IMR-90 (cell line): ENCODE measurements at regions not wholly inside any gene's neighbourhood (a gene's known extent, or its start where the extent isn't known, plus 50 kb on each side); places are given as distances from the start of the nearest gene placed in this dataset.

Source experiments
- ATAC-seq: fragments of 200-7000 bp; cut with Tn5 transposase; 2 replicates; pipeline ENCODE4 v1.9.1; 2020; ENCODE audit warnings: low read depth, mild to moderate bottlenecking, moderate library complexity
- BruUV-seq: library from RNA; stranded (reverse); fragments of 400-500 nt; replicated peaks from 2 replicates; lab custom pipeline; 2021; lab: Mats Ljungman, UMichigan
- CTCF ChIA-PET: fragments of 300-600 bp; formaldehyde crosslinking; extraction: SDS; loops from one replicate; lab custom pipeline; 2021; ENCODE audit warnings: antibody characterized with exemption; lab: Yijun Ruan, JAX
- POLR2A ChIA-PET: fragments of 300-600 bp; sonication (Branson Sonifier 250); formaldehyde crosslinking; loops from one replicate; lab custom pipeline; 2022; ENCODE audit warnings: antibody characterized with exemption; ENCODE audit not compliant: unreplicated experiment; lab: Charles Lee
- DNase-seq: peaks from one replicate; pipeline ENCODE4 v3.0.0; 2013
- H2AFZ ChIP-seq: replicated peaks from 2 replicates; pipeline ENCODE3; 2013; ENCODE audit warnings: low read length, mild to moderate bottlenecking; ENCODE audit not compliant: poor library complexity
- H2AK5ac ChIP-seq: 2 replicates; pipeline ENCODE4 v1.6.1; 2013; ENCODE audit warnings: low read depth, low read length, inconsistent platforms
- H2AK9ac ChIP-seq: replicated peaks from 2 replicates; pipeline ENCODE3; 2013; ENCODE audit warnings: mild to moderate bottlenecking, low read depth, low read length, moderate library complexity; ENCODE audit not compliant: poor library complexity
- H2BK120ac ChIP-seq: 2 replicates; pipeline ENCODE4 v1.6.1; 2013; ENCODE audit warnings: low read depth, low read length, inconsistent platforms
- H2BK15ac ChIP-seq: 3 replicates; pipeline ENCODE4 v1.6.1; 2013; ENCODE audit warnings: low read depth, low read length, inconsistent platforms
- H2BK20ac ChIP-seq: 2 replicates; pipeline ENCODE4 v1.6.1; 2013; ENCODE audit warnings: low read depth, mild to moderate bottlenecking, inconsistent platforms, low read length, moderate library complexity
- H2BK5ac ChIP-seq: 2 replicates; pipeline ENCODE4 v1.6.1; 2013; ENCODE audit warnings: mild to moderate bottlenecking, low read depth, low read length, inconsistent platforms; ENCODE audit not compliant: poor library complexity, severe bottlenecking
- H3K14ac ChIP-seq: replicated peaks from 2 replicates; pipeline ENCODE4 v1.6.1; 2013; ENCODE audit warnings: low read depth, low read length, inconsistent platforms
- H3K18ac ChIP-seq: 2 replicates; pipeline ENCODE4 v1.6.1; 2013; ENCODE audit warnings: low read depth, low read length, control low read depth
- H3K23ac ChIP-seq: 2 replicates; pipeline ENCODE4 v1.6.1; 2013; ENCODE audit warnings: low read depth, low read length, inconsistent platforms
- H3K27ac ChIP-seq: 2 replicates; pipeline ENCODE4 v1.5.1; 2013; ENCODE audit warnings: mild to moderate bottlenecking, control low read depth, low read length; ENCODE audit not compliant: insufficient read depth
- H3K27me3 ChIP-seq: 2 replicates; pipeline ENCODE4 v1.6.1; 2013; ENCODE audit warnings: low read length; ENCODE audit not compliant: control insufficient read depth, insufficient read depth
- H3K36me3 ChIP-seq: 2 replicates; pipeline ENCODE4 v1.6.1; 2013; ENCODE audit warnings: low read length, mixed read lengths; ENCODE audit not compliant: control insufficient read depth, insufficient read depth
- H3K4ac ChIP-seq: 2 replicates; pipeline ENCODE4 v1.6.1; 2013; ENCODE audit warnings: low read depth, low read length, inconsistent platforms
- H3K4me1 ChIP-seq: 2 replicates; pipeline ENCODE4 v1.6.1; 2013; ENCODE audit warnings: low read length, mixed read lengths; ENCODE audit not compliant: control insufficient read depth, insufficient read depth
- H3K4me2 ChIP-seq: 2 replicates; pipeline ENCODE4 v1.6.1; 2013; ENCODE audit warnings: low read depth, mild to moderate bottlenecking, control low read depth, low read length, moderate library complexity
- H3K4me3 ChIP-seq: 2 replicates; pipeline ENCODE4 v1.5.1; 2013; ENCODE audit warnings: low read depth, mild to moderate bottlenecking, control low read depth, low read length, moderate library complexity; ENCODE audit not compliant: insufficient read depth
- H3K56ac ChIP-seq: 2 replicates; pipeline ENCODE4 v1.6.1; 2013; ENCODE audit warnings: low read length, inconsistent platforms; ENCODE audit not compliant: insufficient read depth; ENCODE audit errors: extremely low read depth
- H3K79me1 ChIP-seq, 2 experiments: 2 replicates each; pipeline ENCODE4 v1.6.1; 2013; ENCODE audit warnings: low read length in 2 of 2, inconsistent platforms in 1 of 2, low read depth in 1 of 2
- H3K9ac ChIP-seq: 2 replicates; pipeline ENCODE4 v1.6.1; 2013; ENCODE audit warnings: low read depth, low read length, control low read depth
- H3K9me1 ChIP-seq: 2 replicates; pipeline ENCODE4 v1.6.1; 2013; ENCODE audit warnings: low read length, inconsistent platforms; ENCODE audit not compliant: insufficient read depth
- H3K9me3 ChIP-seq: 2 replicates; pipeline ENCODE4 v1.6.1; 2013; ENCODE audit warnings: low read length; ENCODE audit not compliant: control insufficient read depth, insufficient read depth
- H4K20me1 ChIP-seq: 2 replicates; pipeline ENCODE4 v1.6.1; 2013; ENCODE audit warnings: low read length, inconsistent platforms; ENCODE audit not compliant: insufficient read depth
- H4K5ac ChIP-seq: 2 replicates; pipeline ENCODE4 v1.6.1; 2013; ENCODE audit warnings: mild to moderate bottlenecking, low read depth, low read length, control low read depth
- H4K8ac ChIP-seq, 2 experiments: 2 replicates each; pipeline ENCODE4 v1.6.1; 2013; ENCODE audit warnings: low read depth in 2 of 2, low read length in 2 of 2, control low read depth in 1 of 2, inconsistent platforms in 1 of 2
- H4K91ac ChIP-seq: 2 replicates; pipeline ENCODE4 v1.6.1; 2013; ENCODE audit warnings: low read depth, low read length, inconsistent platforms; ENCODE audit not compliant: insufficient read depth
- BHLHE40 ChIP-seq: fragments of 150-350 bp; IDR thresholded peaks from 2 replicates; pipeline ENCODE4 v1.6.1; 2016; ENCODE audit warnings: mild to moderate bottlenecking, low read depth, low read length
- CEBPB ChIP-seq: IDR thresholded peaks from 2 replicates; pipeline ENCODE4 v1.6.1; 2012; ENCODE audit warnings: low read depth, low read length, improper control_type of control experiment
- CHD1 ChIP-seq: IDR thresholded peaks from 2 replicates; pipeline ENCODE4 v1.6.1; 2012; ENCODE audit warnings: low read depth, low read length, improper control_type of control experiment
- FOS ChIP-seq: fragments of 150-350 bp; IDR thresholded peaks from 2 replicates; pipeline ENCODE4 v1.6.1; 2016; ENCODE audit warnings: low read depth, low read length
- MAFK ChIP-seq: IDR thresholded peaks from 2 replicates; pipeline ENCODE4 v1.6.1; 2012; ENCODE audit warnings: low read depth, low read length, improper control_type of control experiment
- MAZ ChIP-seq: IDR thresholded peaks from 2 replicates; pipeline ENCODE4 v1.6.1; 2012; ENCODE audit warnings: low read depth, mild to moderate bottlenecking, low read length, improper control_type of control experiment, moderate library complexity, borderline replicate concordance
- MXI1 ChIP-seq: IDR thresholded peaks from 2 replicates; pipeline ENCODE4 v1.6.1; 2012; ENCODE audit warnings: low read depth, mild to moderate bottlenecking, low read length, moderate library complexity, borderline replicate concordance
- NFE2L2 ChIP-seq: fragments of 150-350 bp; IDR thresholded peaks from 2 replicates; pipeline ENCODE4 v1.6.1; 2016; ENCODE audit warnings: low read depth, mild to moderate bottlenecking, low read length
- POLR2A ChIP-seq: IDR thresholded peaks from 2 replicates; pipeline ENCODE4 v1.6.1; 2012; ENCODE audit warnings: mild to moderate bottlenecking, low read depth, low read length
- RAD21 ChIP-seq: IDR thresholded peaks from 2 replicates; pipeline ENCODE4 v1.6.1; 2012; ENCODE audit warnings: low read length, improper control_type of control experiment
- RCOR1 ChIP-seq: IDR thresholded peaks from 2 replicates; pipeline ENCODE4 v1.6.1; 2012; ENCODE audit warnings: mild to moderate bottlenecking, low read length, improper control_type of control experiment; ENCODE audit not compliant: insufficient replicate concordance
- RFX5 ChIP-seq: IDR thresholded peaks from 2 replicates; pipeline ENCODE4 v1.8.0; 2012; ENCODE audit warnings: low read depth, mild to moderate bottlenecking, low read length, moderate library complexity
- SMC3 ChIP-seq: fragments of 150-350 bp; IDR thresholded peaks from 2 replicates; pipeline ENCODE4 v1.6.1; 2016; ENCODE audit warnings: low read depth, mild to moderate bottlenecking, antibody characterized with exemption, low read length, moderate library complexity
- WGBS, 2 experiments: methylation state at CpG; one replicate each; pipeline versions ENCODE4 v1.1.5 to v1.1.7; 2013; ENCODE audit warnings: missing lambda C conversion rate in 2 of 2; ENCODE audit not compliant: insufficient read length in 1 of 2; ENCODE audit errors: extremely low coverage in 2 of 2; 5-methylcytosine and 5-hydroxymethylcytosine counted together
- dilution Hi-C: fragments of 300-500 bp; cut with HindIII; formaldehyde crosslinking; loops from one replicate; pipeline ENCODE4 v1.14.3; 2018; ENCODE audit warnings: low sequenced_read_pairs; ENCODE audit not compliant: unreplicated experiment
- in situ Hi-C: fragments of 300-500 bp; cut with MboI; formaldehyde crosslinking; loops from 3 replicates; pipeline ENCODE4 v1.14.3; 2019; ENCODE audit warnings: low sequenced_read_pairs, inconsistent platforms, mixed read lengths
- intact Hi-C: fragments of 100-400 bp; cut with micrococcal nuclease; formaldehyde crosslinking; loops from 2 replicates; pipeline ENCODE4 v1.10.0; 2022
- TF ChIP-seq, protein P1 (sequence below): fragments of 150-350 bp; IDR thresholded peaks from 2 replicates; pipeline ENCODE4 v1.6.1; 2017; ENCODE audit warnings: mild to moderate bottlenecking, antibody characterized with exemption, low read length, low read depth
- TF ChIP-seq, protein P2 (sequence below): fragments of 150-350 bp; IDR thresholded peaks from 2 replicates; pipeline ENCODE4 v1.6.1; 2016; ENCODE audit warnings: low read depth, mild to moderate bottlenecking, low read length, moderate library complexity, borderline replicate concordance
- TF ChIP-seq, protein P3 (sequence below): conservative IDR thresholded peaks from 2 replicates; pipeline ENCODE4 v1.5.1; 2012; ENCODE audit warnings: mild to moderate bottlenecking, low read depth, low read length, improper control_type of control experiment

DNA sequence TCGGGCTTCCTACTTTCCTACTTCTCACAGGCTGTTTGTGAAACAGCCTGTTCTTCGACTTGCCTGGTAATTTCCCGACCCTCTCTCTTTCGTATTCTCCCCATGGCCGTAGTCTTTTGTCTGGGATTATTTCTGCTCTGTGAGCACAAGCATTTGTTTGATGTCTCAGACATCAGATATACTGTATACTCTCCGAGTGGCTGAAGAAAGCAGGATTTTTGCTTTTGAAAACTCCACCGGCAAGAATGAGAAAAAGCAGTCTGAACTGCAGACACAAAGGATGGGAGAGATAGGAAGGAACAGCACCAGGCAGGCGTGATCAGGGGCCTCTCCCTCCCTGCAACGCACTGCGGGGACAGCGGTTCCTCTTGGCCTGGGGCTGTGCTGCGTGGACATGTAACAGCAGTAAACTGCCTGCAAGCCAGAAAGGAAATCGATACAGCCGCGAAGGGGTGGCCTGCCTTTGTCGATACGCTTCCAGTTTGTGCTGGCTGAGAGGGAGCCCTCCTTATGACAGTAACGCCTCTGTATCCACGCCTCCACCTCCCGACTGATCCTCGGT, 313.9 kb upstream of the TLE4 start:
- DNase-seq = no peak
- Histone ChIP-seq H3K4me1 (no peaks in the 10 kb centered on the region), H3K4ac (no peak overlapping the region), H3K36me3 (no peaks in the 10 kb centered on the region), H3K27me3 (peaks cover 6% of the 10 kb centered on the region; the same call in 1 of the 2 replicates), H3K18ac (no peak overlapping the region), H2AK9ac (no peak overlapping the region), H3K23ac (no peak overlapping the region), H2BK15ac (no peak overlapping the region), H3K4me3 (no peak overlapping the region), H2BK5ac (no peak overlapping the region), H3K9ac (no peak overlapping the region), H4K5ac (no peak overlapping the region), H3K56ac (no peak overlapping the region), H2BK20ac (no peak overlapping the region), H3K27ac (no peak overlapping the region), H3K14ac (no peak overlapping the region), H3K9me3 (peaks cover 1% of the 10 kb centered on the region; the same call in 1 of the 2 replicates), H2AK5ac (no peak overlapping the region), H2AFZ (no peak overlapping the region), H4K91ac (no peak overlapping the region), H3K9me1 (no peaks in the 10 kb centered on the region), H4K20me1 (no peaks in the 10 kb centered on the region), H3K4me2 (no peak overlapping the region), H4K8ac (no peak overlapping the region), H2BK120ac (no peak overlapping the region), H3K79me1 (no peaks in the 10 kb centered on the region)
- ChIA-PET POLR2A (no interaction called here), CTCF (no interaction called here)
- in situ Hi-C loops = no loop called here
- no peak for ATAC-seq
- no peak for TF ChIP-seq NFE2L2
- no peak for TF ChIP-seq RAD21
- no peak for TF ChIP-seq SMC3
- no peak for TF ChIP-seq CHD1
- TF ChIP-seq RFX5 = no peak
- no peak for TF ChIP-seq MXI1
- TF ChIP-seq MAFK = no peak
- TF ChIP-seq, protein P1, sequence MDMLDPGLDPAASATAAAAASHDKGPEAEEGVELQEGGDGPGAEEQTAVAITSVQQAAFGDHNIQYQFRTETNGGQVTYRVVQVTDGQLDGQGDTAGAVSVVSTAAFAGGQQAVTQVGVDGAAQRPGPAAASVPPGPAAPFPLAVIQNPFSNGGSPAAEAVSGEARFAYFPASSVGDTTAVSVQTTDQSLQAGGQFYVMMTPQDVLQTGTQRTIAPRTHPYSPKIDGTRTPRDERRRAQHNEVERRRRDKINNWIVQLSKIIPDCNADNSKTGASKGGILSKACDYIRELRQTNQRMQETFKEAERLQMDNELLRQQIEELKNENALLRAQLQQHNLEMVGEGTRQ = no peak
- TF ChIP-seq, protein P2, sequence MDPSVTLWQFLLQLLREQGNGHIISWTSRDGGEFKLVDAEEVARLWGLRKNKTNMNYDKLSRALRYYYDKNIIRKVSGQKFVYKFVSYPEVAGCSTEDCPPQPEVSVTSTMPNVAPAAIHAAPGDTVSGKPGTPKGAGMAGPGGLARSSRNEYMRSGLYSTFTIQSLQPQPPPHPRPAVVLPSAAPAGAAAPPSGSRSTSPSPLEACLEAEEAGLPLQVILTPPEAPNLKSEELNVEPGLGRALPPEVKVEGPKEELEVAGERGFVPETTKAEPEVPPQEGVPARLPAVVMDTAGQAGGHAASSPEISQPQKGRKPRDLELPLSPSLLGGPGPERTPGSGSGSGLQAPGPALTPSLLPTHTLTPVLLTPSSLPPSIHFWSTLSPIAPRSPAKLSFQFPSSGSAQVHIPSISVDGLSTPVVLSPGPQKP = no peak
- TF ChIP-seq CEBPB = no peak
- no peak for TF ChIP-seq RCOR1
- TF ChIP-seq, protein P3, sequence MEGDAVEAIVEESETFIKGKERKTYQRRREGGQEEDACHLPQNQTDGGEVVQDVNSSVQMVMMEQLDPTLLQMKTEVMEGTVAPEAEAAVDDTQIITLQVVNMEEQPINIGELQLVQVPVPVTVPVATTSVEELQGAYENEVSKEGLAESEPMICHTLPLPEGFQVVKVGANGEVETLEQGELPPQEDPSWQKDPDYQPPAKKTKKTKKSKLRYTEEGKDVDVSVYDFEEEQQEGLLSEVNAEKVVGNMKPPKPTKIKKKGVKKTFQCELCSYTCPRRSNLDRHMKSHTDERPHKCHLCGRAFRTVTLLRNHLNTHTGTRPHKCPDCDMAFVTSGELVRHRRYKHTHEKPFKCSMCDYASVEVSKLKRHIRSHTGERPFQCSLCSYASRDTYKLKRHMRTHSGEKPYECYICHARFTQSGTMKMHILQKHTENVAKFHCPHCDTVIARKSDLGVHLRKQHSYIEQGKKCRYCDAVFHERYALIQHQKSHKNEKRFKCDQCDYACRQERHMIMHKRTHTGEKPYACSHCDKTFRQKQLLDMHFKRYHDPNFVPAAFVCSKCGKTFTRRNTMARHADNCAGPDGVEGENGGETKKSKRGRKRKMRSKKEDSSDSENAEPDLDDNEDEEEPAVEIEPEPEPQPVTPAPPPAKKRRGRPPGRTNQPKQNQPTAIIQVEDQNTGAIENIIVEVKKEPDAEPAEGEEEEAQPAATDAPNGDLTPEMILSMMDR = no peak
- no peak for TF ChIP-seq BHLHE40
- TF ChIP-seq FOS = no peak
- no peak for TF ChIP-seq POLR2A
- no peak for TF ChIP-seq MAZ
- dilution Hi-C loops = no loop called here
- intact Hi-C loops = no loop called here
- WGBS, 2 experiments = no CpG with 5 or more reads among the region's 21 CpGs
- no TSS peak for BruUV-seq
